ENCODE measurements at regions not wholly inside any gene's neighbourhood (a gene's known extent, or its start where the extent isn't known, plus 50 kb on each side); places are given as distances from the start of the nearest gene placed in this dataset.
"Not testable (repeated sequence)": the region's sequence is repeated elsewhere in the genome, so short reads cannot be mapped to it uniquely, and the experiment has no call there.

DNA sequence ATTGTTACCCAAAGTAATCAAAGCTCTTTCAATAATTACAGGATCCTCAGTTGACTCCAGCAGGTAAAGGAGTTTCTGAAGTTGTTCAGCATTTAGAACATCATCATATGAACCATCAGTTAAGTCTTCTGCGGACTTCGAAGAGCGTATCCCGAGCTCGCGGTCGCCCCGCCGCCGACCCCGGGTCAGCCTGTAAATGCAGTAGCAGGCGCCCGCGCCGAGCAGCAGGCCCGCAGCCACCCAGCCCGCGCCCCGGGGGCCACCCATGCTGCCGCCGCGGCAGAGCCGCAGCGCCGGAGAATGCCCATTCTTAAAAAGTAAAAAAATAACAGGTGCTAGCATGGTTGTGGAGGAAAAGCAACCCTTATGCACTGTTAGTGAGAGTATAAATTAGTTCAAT is 444.5 kb downstream of the NSUN3 start:
- DNase-seq (ENCODE audit: low spot score) = not testable (repeated sequence)

DNA sequence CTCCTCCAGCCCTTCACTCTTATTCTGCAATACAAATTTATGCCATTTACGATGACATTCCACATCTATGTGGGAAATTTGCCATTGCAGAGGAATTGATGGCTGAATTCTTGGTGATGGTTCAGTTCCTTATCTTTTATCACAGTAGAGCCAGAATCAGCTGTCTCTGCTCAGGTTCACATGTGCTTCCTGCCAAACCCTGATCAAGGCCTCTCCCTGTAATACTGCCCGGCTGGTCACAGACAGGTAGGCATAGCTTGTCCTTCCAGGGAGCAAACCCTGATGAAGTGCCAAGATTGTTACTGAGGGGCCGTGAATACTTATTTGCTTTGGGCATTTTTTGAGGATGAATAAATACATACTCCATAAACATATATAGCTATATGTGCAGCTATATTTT is 450.0 kb downstream of the NSUN3 start:
- no peak for DNase-seq (ENCODE audit: low spot score)

DNA sequence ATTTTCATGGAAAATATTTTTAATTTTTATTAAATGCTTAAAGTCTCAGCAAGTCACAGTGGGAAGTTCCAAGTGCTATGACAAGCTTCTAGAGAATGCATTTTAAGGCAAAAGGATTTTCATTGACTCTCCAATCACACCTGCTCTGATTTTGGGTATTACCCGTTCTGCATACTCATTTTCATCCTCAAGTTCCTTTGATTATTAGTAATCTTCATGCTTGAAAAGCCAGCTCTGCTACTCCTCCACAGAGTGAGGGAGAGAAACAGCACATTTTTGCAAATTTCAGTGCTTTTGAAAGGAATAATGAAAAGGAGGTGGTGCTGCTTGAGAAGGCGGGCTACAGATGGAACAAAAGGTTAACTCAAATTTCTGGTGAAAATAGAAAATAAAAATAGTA is 450.7 kb downstream of the NSUN3 start:
- DNase-seq (ENCODE audit: low spot score) = no peak

- DNase-seq (ENCODE audit: low spot score) = no peak
These were observed 453.1 kb downstream of the NSUN3 start for GRCh38 chr3:94515983-94516382.

DNA sequence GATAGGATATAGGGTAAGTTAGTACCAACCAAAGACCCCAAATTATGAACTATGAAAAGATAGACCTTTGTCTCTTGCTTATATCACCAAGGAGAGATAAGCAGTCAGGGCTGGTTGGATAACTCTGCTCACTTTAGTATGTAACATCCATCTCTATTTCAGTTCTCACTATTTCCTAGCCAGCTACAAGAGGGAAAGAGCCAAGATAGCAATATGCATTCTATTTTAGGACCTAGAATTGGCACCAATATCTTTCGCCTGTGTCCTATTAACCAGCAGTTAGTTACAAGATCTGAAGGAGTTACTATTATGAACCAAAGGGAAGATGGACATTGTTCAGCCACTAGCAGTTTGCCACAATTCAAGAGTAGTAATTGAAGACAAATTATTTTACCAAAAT is 457.5 kb downstream of the NSUN3 start:
- no peak for DNase-seq (ENCODE audit: low spot score)

- no peak for DNase-seq (ENCODE audit: low spot score)
These were observed 459.6 kb downstream of the NSUN3 start for GRCh38 chr3:94522488-94522887.

GRCh38 chr3:94524102-94524919 is 461.4 kb downstream of the NSUN3 start:
- no peak for DNase-seq (ENCODE audit: low spot score)

GRCh38 chr3:94525043-94525442 is 462.2 kb downstream of the NSUN3 start:
- peak; percentile 2 for DNase-seq (ENCODE audit: low spot score)

DNA sequence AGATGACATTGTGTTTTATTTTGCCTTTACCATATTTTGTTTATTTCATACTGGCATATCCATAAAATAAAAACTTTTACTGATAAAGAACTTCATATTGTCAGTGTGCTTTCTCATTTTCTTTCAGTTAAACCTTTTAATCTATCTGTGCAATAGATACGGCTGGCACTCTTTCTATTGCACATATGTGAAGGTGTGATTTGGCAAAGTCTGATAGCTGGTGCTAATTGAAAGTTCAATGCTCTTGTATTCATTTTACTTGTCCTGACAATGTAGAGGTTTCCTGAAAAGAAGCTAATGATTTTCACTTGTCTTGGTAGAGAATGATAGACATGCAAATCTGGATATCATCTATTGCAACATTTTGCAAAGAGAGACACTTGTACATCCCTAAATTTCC is 467.0 kb downstream of the NSUN3 start:
- DNase-seq (ENCODE audit: low spot score) = no peak

GRCh38 chr3:94532951-94533350 is 470.1 kb downstream of the NSUN3 start:
- DNase-seq (ENCODE audit: low spot score) = no peak

GRCh38 chr3:94539937-94540336 is 477.1 kb downstream of the NSUN3 start:
- DNase-seq (ENCODE audit: low spot score) = no peak

GRCh38 chr3:94543161-94543560 is 480.3 kb downstream of the NSUN3 start:
- DNase-seq (ENCODE audit: low spot score) = no peak

GRCh38 chr3:94544131-94544789 is 481.4 kb downstream of the NSUN3 start:
- no peak for DNase-seq (ENCODE audit: low spot score)

GRCh38 chr3:94548581-94549316 is 485.9 kb downstream of the NSUN3 start:
- no peak for DNase-seq (ENCODE audit: low spot score)

GRCh38 chr3:94561094-94561493 is 498.2 kb downstream of the NSUN3 start:
- DNase-seq (ENCODE audit: low spot score) = no peak

DNA sequence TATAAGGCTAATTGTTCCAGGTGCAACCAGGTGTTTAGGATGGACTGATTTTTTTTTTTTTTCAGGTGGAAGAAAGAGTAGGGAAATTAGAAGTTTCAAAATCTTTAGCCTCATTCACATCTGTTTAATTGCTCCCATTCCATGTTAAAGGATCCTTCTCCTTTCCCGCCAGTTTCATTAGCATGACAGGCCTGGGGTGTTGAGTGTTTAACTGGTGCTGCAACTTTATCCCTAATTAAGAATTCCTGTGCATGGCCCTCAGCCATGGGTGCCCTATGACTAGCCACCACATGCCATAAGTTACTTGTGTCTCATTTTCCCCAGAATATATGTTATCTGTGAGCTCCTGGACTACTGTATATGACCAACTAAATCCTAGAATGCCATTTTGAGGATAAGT is 501.4 kb downstream of the NSUN3 start:
- DNase-seq (ENCODE audit: low spot score) = no peak

GRCh38 chr3:94568041-94568440 is 505.2 kb downstream of the NSUN3 start:
- DNase-seq (ENCODE audit: low spot score) = no peak

DNA sequence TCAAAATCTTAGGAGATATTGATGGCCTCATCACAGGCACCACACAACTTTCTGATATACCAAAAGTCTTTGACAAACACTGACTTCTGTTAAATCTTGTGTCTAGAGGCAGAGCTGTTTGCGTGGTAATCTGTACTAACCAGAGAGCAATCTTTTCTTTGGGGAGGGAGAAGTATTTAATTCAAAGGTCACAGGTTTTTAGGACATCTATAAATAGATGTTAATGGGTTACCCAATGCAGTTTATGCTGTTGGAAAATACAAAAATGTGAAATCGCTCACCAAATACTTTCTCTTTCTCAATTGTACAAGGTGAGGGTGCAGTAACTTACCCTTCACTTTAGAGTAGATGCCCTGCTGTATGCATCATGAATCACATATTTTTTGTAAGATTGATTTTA is 510.5 kb downstream of the NSUN3 start:
- no peak for DNase-seq (ENCODE audit: low spot score)

GRCh38 chr3:94587291-94587690 is 524.4 kb downstream of the NSUN3 start:
- no peak for DNase-seq (ENCODE audit: low spot score)

- no peak for DNase-seq (ENCODE audit: low spot score)
These were observed 530.8 kb downstream of the NSUN3 start for GRCh38 chr3:94593526-94594150.

GRCh38 chr3:94596141-94596540 is 533.3 kb downstream of the NSUN3 start:
- DNase-seq (ENCODE audit: low spot score) = no peak

DNA sequence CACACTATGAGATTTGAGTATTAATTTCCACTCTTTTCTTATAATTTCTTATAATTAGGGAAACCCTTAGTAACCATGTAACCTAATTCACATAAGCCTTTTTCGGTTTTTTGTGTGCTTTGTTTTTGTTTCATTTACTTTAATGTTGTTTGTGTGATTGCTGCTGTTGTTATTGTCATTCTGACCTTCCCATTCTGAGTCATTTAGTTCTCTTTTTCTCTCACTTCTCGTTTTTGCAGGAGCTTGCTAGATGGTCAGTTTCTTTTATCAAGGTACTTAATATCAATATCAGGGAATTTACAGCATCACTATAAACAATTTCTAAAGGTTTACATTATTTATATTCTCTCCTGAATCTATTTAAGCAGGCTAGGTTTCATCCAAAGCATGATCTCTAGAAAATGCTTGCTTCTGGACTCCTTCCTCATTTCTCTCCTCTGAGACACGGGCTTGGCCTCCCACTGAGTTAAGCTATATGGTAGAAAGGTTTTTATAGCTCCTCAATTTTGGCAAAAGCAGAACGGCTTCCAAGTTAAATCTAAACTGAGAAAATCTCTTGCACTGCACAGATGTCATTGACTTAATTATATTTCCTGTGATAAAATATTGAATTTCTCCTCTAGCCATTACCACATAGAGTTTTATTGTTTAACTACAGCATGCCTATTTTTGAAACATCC is 534.2 kb downstream of the NSUN3 start:
- no peak for DNase-seq (ENCODE audit: low spot score)
